GM12878 (cell line): ENCODE measurements at regions not wholly inside any gene's neighbourhood (a gene's known extent, or its start where the extent isn't known, plus 50 kb on each side); places are given as distances from the start of the nearest gene placed in this dataset.

Source experiments
- CTCF ChIP-seq, 3 experiments: IDR thresholded peaks in 2 of 3; conservative IDR thresholded peaks in 1 of 3; 2 replicates each; pipeline ENCODE4 v1.5.1; 2011; ENCODE audit warnings: low read depth in 3 of 3, low read length in 3 of 3, mild to moderate bottlenecking in 3 of 3, control low read depth in 2 of 3, moderate library complexity in 2 of 3, inconsistent platforms in 1 of 3, mixed read lengths in 1 of 3; ENCODE audit not compliant: control insufficient read depth in 2 of 3, insufficient read depth in 1 of 3; ENCODE audit errors: extremely low read depth in 1 of 3
- MTA3 ChIP-seq: IDR thresholded peaks from 2 replicates; pipeline ENCODE4 v1.6.1; 2012; ENCODE audit warnings: low read length, inconsistent platforms, borderline replicate concordance
- POLR2A ChIP-seq: IDR thresholded peaks from 2 replicates; pipeline ENCODE4 v1.6.1; 2011; ENCODE audit warnings: low read depth, mild to moderate bottlenecking, low read length
- POLR2AphosphoS5 ChIP-seq: IDR thresholded peaks from 2 replicates; pipeline ENCODE4 v1.6.1; 2011; ENCODE audit warnings: mild to moderate bottlenecking, low read length, inconsistent platforms
- SP1 ChIP-seq: IDR thresholded peaks from one replicate; pipeline ENCODE4 v1.6.1; 2011; ENCODE audit warnings: low read depth, low read length

DNA sequence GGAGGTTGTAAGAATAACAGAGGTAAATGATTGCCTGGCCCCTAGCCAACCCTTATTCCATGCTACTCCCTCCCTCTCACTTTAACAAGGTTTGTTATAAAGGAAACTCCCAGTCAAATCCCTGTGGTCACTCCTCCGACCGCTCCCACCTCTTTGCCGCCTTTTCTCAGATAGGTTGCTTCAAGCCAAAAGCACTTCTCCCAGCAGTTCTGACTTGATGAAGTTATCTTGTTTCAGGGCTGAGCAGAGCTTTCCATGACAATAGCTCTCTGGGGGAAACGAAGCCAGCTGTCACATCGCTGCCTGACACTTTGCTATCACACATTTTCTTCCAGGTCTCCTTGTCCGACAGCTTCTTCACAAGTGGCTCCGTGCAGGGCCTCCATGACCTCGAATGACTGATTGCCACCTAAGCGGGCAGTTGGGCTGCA is 278.6 kb downstream of the HAPSTR1 start:
- TF ChIP-seq POLR2A (no peak), CTCF (IDR thresholded peaks at IDR 0.05 in 2 of 3, conservative IDR thresholded peaks at IDR 0.05 in 1 of 3; ENCODE audit: control insufficient read depth in 2 of 3, extremely low read depth in 1 of 3, insufficient read depth in 1 of 3, low read depth in 3 of 3, low read length in 3 of 3) (no peak), SP1 (no peak), POLR2AphosphoS5 (no peak), MTA3 (no peak)
